Vagina (tissue), 2 donors: ENCODE measurements at regions not wholly inside any gene's neighbourhood (a gene's known extent, or its start where the extent isn't known, plus 50 kb on each side); places are given as distances from the start of the nearest gene placed in this dataset.

ENCODE experiments used
- DNase-seq, 2 donors: peaks; one replicate each; pipeline ENCODE4 v3.0.0-alpha.2; 2017; ENCODE audit errors: extremely low spot score in 2 of 2
- H3K27ac ChIP-seq: fragments of 200-600 bp; sonication (generic); one replicate; pipeline ENCODE4 v1.5.1; 2019
- H3K27me3 ChIP-seq: fragments of 200-600 bp; sonication (generic); one replicate; pipeline ENCODE4 v1.5.1; 2019
- H3K36me3 ChIP-seq, 2 donors: fragments of 200-600 bp; sonication (generic); one replicate each; pipeline ENCODE4 v1.5.1; 2017 to 2019
- H3K4me1 ChIP-seq: fragments of 200-600 bp; sonication (generic); one replicate; pipeline ENCODE4 v1.5.1; 2019
- H3K4me3 ChIP-seq, 2 donors: fragments of 200-600 bp; sonication (generic); 1 replicate in 1 of 2; 2 replicates in 1 of 2; pipeline ENCODE4 v1.5.1; 2016 to 2019
- H3K9me3 ChIP-seq: fragments of 200-600 bp; sonication (generic); one replicate; pipeline ENCODE4 v1.5.1; 2019
- POLR2A ChIP-seq, 2 donors: fragments of 450-650 bp; IDR thresholded peaks; one replicate each; pipeline ENCODE4 v1.6.1; 2017; ENCODE audit warnings: antibody characterized with exemption in 2 of 2, mild to moderate bottlenecking in 2 of 2, moderate library complexity in 2 of 2
- POLR2AphosphoS5 ChIP-seq, 2 donors: sonication (generic); formaldehyde crosslinking; IDR thresholded peaks; one replicate each; pipeline ENCODE4 v1.9.0; 2017; ENCODE audit warnings: antibody characterized with exemption in 2 of 2, mild to moderate bottlenecking in 2 of 2, low read depth in 1 of 2; ENCODE audit not compliant: insufficient read depth in 1 of 2
- intact Hi-C: fragments of 100-400 bp; cut with DNase I; formaldehyde crosslinking; loops from one replicate; pipeline ENCODE4 v1.15.1; 2023
- TF ChIP-seq, protein P1 (sequence below), 3 experiments: fragments of 450-650 bp in 2 of 3; fragments of 200-600 bp in 1 of 3; sonication (generic) in 1 of 3; IDR thresholded peaks; one replicate each; pipeline ENCODE4 v1.5.1; 2017 to 2019; ENCODE audit warnings: antibody characterized with exemption in 3 of 3, mild to moderate bottlenecking in 2 of 3, moderate library complexity in 2 of 3

DNA sequence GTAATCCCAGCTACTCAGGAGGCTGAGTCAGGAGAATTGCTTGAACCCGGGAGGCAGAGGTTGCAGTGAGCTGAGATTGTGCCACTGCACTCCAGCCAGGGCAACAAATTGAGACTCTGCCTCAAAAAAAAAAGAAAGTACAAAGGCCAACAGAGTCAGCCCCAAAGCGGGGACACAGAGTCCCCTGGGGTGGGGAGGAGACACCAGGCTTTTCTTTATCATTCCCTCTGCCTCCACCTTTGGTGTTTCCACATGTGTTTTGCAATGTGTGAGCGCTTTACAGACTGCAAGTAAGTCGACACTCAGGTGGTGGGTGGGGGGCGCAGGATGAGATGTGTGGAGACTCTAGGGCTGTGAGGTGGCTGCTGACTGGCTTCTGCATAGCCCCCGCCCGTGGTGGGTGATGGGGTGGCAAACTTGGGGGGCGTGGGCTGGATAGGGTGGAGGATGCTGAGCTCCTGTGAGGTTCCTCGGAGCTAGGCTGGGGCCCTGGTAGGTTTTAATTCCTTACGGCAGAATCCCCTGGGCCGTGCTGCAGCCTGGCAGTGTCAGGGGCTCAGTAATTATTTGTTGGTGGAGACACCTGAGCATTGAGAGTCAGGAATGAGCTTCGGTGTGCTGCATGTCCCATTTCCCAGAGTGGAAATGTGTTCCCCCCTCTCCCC lies 177.2 kb downstream of the CTTN start:
- TF ChIP-seq POLR2A (IDR thresholded peaks at IDR 0.05), result no peak
- TF ChIP-seq POLR2AphosphoS5 (IDR thresholded peaks at IDR 0.05; ENCODE audit: insufficient read depth in 1 of 2, low read depth in 1 of 2), result no peak
- TF ChIP-seq, protein P1, sequence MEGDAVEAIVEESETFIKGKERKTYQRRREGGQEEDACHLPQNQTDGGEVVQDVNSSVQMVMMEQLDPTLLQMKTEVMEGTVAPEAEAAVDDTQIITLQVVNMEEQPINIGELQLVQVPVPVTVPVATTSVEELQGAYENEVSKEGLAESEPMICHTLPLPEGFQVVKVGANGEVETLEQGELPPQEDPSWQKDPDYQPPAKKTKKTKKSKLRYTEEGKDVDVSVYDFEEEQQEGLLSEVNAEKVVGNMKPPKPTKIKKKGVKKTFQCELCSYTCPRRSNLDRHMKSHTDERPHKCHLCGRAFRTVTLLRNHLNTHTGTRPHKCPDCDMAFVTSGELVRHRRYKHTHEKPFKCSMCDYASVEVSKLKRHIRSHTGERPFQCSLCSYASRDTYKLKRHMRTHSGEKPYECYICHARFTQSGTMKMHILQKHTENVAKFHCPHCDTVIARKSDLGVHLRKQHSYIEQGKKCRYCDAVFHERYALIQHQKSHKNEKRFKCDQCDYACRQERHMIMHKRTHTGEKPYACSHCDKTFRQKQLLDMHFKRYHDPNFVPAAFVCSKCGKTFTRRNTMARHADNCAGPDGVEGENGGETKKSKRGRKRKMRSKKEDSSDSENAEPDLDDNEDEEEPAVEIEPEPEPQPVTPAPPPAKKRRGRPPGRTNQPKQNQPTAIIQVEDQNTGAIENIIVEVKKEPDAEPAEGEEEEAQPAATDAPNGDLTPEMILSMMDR (IDR thresholded peaks at IDR 0.05), result no peak
- H3K4me3 ChIP-seq, result no peak overlapping the region
- H3K4me1 ChIP-seq, result no peaks in the 10 kb centered on the region
- no peaks in the 10 kb centered on the region for H3K27me3 ChIP-seq
- no peaks in the 10 kb centered on the region for H3K9me3 ChIP-seq
- no peaks in the 10 kb centered on the region for H3K36me3 ChIP-seq
- DNase-seq, result no peak
- no peak overlapping the region for H3K27ac ChIP-seq
- intact Hi-C loops, result loop anchor here (2.0 kb wide), 1 partner anchor 37 kb away; no protein-coding TSS in a partner anchor

DNA sequence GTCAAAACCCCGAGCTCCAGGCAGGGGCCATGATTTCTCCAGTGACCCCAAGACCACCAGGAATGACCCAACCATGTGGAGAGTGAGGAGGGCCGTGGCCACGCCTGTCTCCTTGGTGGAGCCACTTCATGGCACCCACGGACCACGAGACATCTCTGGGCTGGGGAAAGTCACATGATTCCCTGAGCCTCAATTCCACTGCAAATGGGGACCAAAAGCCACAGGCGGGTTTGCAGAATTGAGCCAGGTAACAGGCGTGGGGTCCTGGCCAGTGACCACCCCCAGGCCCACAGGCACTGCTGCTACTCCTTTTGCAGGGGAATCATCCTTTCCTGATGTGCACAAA lies 178.9 kb downstream of the CTTN start:
- Histone ChIP-seq H3K27ac (no peak overlapping the region), H3K27me3 (no peaks in the 10 kb centered on the region), H3K4me3 (no peak overlapping the region), H3K9me3 (no peaks in the 10 kb centered on the region), H3K36me3 (no peaks in the 10 kb centered on the region), H3K4me1 (no peaks in the 10 kb centered on the region)
- TF ChIP-seq POLR2AphosphoS5 (IDR thresholded peaks at IDR 0.05; ENCODE audit: insufficient read depth in 1 of 2, low read depth in 1 of 2), result no peak
- TF ChIP-seq, protein P1 (IDR thresholded peaks at IDR 0.05), result no peak
- no peak for TF ChIP-seq POLR2A (IDR thresholded peaks at IDR 0.05)
- intact Hi-C loops, result loop anchor here (2.0 kb wide), 1 partner anchor 36 kb away; no protein-coding TSS in a partner anchor
- DNase-seq, result no peak

DNA sequence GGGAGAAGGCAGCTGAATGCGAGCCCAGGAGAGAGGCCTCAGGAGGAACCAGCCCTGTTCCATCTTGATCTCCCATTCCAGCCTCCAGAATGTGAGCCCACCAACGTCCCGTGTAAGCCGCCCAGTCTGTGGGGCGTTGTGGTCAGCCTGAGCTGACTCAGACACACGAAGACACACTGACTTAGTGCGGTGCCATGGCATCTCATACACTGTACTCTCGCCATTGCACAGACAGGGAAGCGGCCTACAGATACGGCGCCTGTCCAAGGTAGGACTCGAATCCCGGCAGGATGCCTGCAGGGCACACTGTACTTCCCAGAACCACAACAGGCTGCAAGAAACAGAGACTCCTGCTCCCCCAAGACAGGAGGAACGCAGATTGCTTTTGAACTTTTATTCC lies 179.6 kb downstream of the CTTN start:
- Histone ChIP-seq H3K4me1 (no peaks in the 10 kb centered on the region), H3K9me3 (no peaks in the 10 kb centered on the region), H3K27ac (no peak overlapping the region), H3K4me3 (no peak overlapping the region), H3K36me3 (no peaks in the 10 kb centered on the region), H3K27me3 (no peaks in the 10 kb centered on the region)
- intact Hi-C loops, result loop anchor here (2.0 kb wide), 1 partner anchor 35 kb away; no protein-coding TSS in a partner anchor
- no peak for TF ChIP-seq POLR2AphosphoS5 (IDR thresholded peaks at IDR 0.05; ENCODE audit: insufficient read depth in 1 of 2, low read depth in 1 of 2)
- TF ChIP-seq, protein P1 (IDR thresholded peaks at IDR 0.05), result no peak
- no peak for TF ChIP-seq POLR2A (IDR thresholded peaks at IDR 0.05)
- DNase-seq, result no peak

DNA sequence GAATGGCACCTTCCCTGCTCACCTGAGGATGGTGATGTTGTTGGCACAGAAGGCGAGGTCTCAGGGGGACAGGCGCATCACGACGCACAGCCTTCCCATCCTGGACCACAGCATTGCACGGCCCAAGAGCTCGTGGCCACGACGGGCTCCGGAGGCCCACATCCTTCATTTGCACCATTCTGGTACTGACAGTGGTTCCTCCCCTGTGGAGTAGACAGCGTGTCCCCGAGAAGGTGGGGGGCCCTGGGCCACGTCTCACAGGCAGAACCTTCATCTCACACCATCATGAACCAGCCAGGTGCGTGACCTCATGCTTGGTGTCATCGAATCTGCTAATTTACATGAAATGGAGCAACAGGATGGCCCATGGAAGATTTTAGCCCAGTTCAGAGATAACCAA lies 180.0 kb downstream of the CTTN start:
- no peaks in the 10 kb centered on the region for H3K4me1 ChIP-seq
- intact Hi-C loops, result no loop called here
- no peaks in the 10 kb centered on the region for H3K9me3 ChIP-seq
- TF ChIP-seq, protein P1 (IDR thresholded peaks at IDR 0.05), result no peak
- TF ChIP-seq POLR2A (IDR thresholded peaks at IDR 0.05) (no peak), POLR2AphosphoS5 (IDR thresholded peaks at IDR 0.05; ENCODE audit: insufficient read depth in 1 of 2, low read depth in 1 of 2) (no peak)
- no peak overlapping the region for H3K27ac ChIP-seq
- no peaks in the 10 kb centered on the region for H3K36me3 ChIP-seq
- no peaks in the 10 kb centered on the region for H3K27me3 ChIP-seq
- DNase-seq, result no peak
- no peak overlapping the region for H3K4me3 ChIP-seq

DNA sequence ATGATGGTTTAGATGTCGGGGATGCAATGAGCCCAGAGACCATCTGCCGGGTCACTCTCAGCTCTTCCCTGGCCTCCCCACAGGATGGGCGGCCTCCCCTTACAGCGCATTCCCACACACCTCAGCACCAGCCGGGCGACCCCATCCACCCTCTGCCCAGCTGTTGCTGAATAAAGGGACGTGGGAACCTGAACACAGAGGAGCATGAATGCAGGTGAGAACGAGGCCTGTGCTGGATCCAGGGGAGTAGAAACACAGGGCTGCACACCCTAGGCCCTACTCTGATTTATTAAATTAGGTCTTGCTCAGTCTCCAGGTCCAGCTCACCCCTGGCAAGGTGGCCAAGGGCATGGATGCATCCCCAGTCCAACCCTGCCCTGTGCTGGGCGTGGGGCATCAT lies 180.5 kb downstream of the CTTN start:
- intact Hi-C loops, result no loop called here
- Histone ChIP-seq H3K27me3 (no peaks in the 10 kb centered on the region), H3K4me3 (no peak overlapping the region), H3K27ac (no peak overlapping the region), H3K4me1 (no peaks in the 10 kb centered on the region), H3K9me3 (no peaks in the 10 kb centered on the region), H3K36me3 (no peaks in the 10 kb centered on the region)
- no peak for TF ChIP-seq POLR2AphosphoS5 (IDR thresholded peaks at IDR 0.05; ENCODE audit: insufficient read depth in 1 of 2, low read depth in 1 of 2)
- TF ChIP-seq, protein P1 (IDR thresholded peaks at IDR 0.05), result no peak
- no peak for TF ChIP-seq POLR2A (IDR thresholded peaks at IDR 0.05)
- no peak for DNase-seq
